ENCODE measurements at regions not wholly inside any gene's neighbourhood (a gene's known extent, or its start where the extent isn't known, plus 50 kb on each side); places are given as distances from the start of the nearest gene placed in this dataset.
"Not testable (repeated sequence)": the region's sequence is repeated elsewhere in the genome, so short reads cannot be mapped to it uniquely, and the experiment has no call there.

DNA sequence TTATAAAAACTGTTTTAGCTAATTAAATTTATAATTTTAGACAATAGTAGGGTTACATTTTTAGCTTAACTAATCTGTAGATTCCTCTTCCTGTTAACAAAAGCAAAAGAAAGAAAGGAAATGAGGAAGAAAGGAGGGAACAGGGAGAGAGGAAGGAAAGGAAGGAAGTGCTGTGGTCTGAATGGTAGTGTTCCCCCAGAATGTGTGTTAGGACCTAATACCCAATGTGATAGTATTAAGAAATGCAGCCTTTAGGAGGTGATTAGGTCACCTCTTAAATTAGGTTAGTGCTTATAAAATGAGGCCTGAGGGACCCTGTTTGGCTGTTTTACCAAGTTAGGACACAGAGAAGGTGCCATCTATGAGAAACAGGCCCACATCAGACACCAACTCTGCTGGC, 136.9 kb upstream of the SAMSN1 start:
- no peak for DNase-seq (ENCODE audit: low read depth, low spot score)
- Histone ChIP-seq H3K4me3 (no peak overlapping the region), H3K9me3 (ENCODE audit: low read depth, low read length) (no peaks in the 10 kb centered on the region), H3K9ac (ENCODE audit: insufficient read length) (no peak overlapping the region), H3K36me3 (ENCODE audit: insufficient read depth, low read length) (no peaks in the 10 kb centered on the region), H3K27ac (no peak overlapping the region)
- no peak for TF ChIP-seq POLR2AphosphoS5 (IDR thresholded peaks at IDR 0.05; ENCODE audit: borderline replicate concordance, low read depth, low read length)
- no peak for TF ChIP-seq EZH2 (IDR thresholded peaks at IDR 0.05)
- TF ChIP-seq FOXP2 (optimal IDR thresholded peaks at IDR 0.05; ENCODE audit: control extremely low read depth, extremely low read length, insufficient read depth) = no peak

DNA sequence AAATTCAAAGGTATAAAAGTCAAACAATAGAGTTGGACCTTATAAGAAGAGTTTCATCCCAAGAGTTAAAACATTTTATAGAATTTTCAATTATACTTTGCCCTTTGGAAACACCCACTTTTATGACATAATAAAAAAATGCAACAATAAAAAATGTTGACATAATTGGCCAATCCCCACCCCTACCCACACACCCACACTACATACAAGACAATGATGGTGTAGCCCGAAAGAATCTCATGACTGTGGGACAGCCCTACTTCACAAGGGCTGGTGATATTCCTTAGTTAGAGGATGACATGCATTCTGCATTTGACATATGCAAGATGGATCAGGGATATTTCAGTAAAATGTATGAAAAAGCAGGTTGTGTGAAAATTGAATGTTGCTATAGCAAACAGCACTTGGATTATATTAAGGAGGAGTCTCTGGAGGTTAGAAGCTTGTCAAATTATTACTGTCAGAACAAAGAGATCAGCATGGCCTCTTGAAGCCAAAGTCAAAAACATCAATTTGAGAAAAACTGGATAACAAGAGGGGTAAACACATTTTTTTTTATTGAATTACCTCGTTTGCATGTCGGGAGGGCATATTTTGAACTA, 133.0 kb upstream of the SAMSN1 start:
- H3K27ac ChIP-seq = no peak overlapping the region
- TF ChIP-seq FOXP2 (optimal IDR thresholded peaks at IDR 0.05; ENCODE audit: control extremely low read depth, extremely low read length, insufficient read depth) = no peak
- no peak for TF ChIP-seq EZH2 (IDR thresholded peaks at IDR 0.05)
- TF ChIP-seq POLR2AphosphoS5 (IDR thresholded peaks at IDR 0.05; ENCODE audit: borderline replicate concordance, low read depth, low read length) = no peak
- H3K36me3 ChIP-seq (ENCODE audit: insufficient read depth, low read length) = no peaks in the 10 kb centered on the region
- H3K4me3 ChIP-seq = no peak overlapping the region
- H3K9me3 ChIP-seq (ENCODE audit: low read depth, low read length) = no peaks in the 10 kb centered on the region
- DNase-seq (ENCODE audit: low read depth, low spot score) = no peak
- no peak overlapping the region for H3K9ac ChIP-seq (ENCODE audit: insufficient read length)

- Histone ChIP-seq H3K27ac (no peak overlapping the region), H3K4me3 (no peak overlapping the region), H3K9me3 (ENCODE audit: low read depth, low read length) (no peaks in the 10 kb centered on the region), H3K36me3 (ENCODE audit: insufficient read depth, low read length) (no peaks in the 10 kb centered on the region), H3K9ac (ENCODE audit: insufficient read length) (no peak overlapping the region)
- DNase-seq (ENCODE audit: low read depth, low spot score) = no peak
- TF ChIP-seq FOXP2 (optimal IDR thresholded peaks at IDR 0.05; ENCODE audit: control extremely low read depth, extremely low read length, insufficient read depth) = no peak
- no peak for TF ChIP-seq EZH2 (IDR thresholded peaks at IDR 0.05)
- TF ChIP-seq POLR2AphosphoS5 (IDR thresholded peaks at IDR 0.05; ENCODE audit: borderline replicate concordance, low read depth, low read length) = no peak
These were observed 131.6 kb upstream of the SAMSN1 start for GRCh38 chr21:14677639-14678179.

GRCh38 chr21:14677013-14677412, 130.9 kb upstream of the SAMSN1 start:
- no peak for DNase-seq (ENCODE audit: low read depth, low spot score)
- Histone ChIP-seq H3K9me3 (ENCODE audit: low read depth, low read length) (no peaks in the 10 kb centered on the region), H3K4me3 (no peak overlapping the region), H3K27ac (no peak overlapping the region), H3K9ac (ENCODE audit: insufficient read length) (no peak overlapping the region), H3K36me3 (ENCODE audit: insufficient read depth, low read length) (no peaks in the 10 kb centered on the region)
- TF ChIP-seq EZH2 (IDR thresholded peaks at IDR 0.05) (no peak), FOXP2 (optimal IDR thresholded peaks at IDR 0.05; ENCODE audit: control extremely low read depth, extremely low read length, insufficient read depth) (no peak), POLR2AphosphoS5 (IDR thresholded peaks at IDR 0.05; ENCODE audit: borderline replicate concordance, low read depth, low read length) (no peak)

GRCh38 chr21:14675774-14676530, 129.8 kb upstream of the SAMSN1 start:
- TF ChIP-seq POLR2AphosphoS5 (IDR thresholded peaks at IDR 0.05; ENCODE audit: borderline replicate concordance, low read depth, low read length) = no peak
- no peak for TF ChIP-seq EZH2 (IDR thresholded peaks at IDR 0.05)
- no peak for TF ChIP-seq FOXP2 (optimal IDR thresholded peaks at IDR 0.05; ENCODE audit: control extremely low read depth, extremely low read length, insufficient read depth)
- no peak overlapping the region for H3K4me3 ChIP-seq
- H3K9ac ChIP-seq (ENCODE audit: insufficient read length) = no peak overlapping the region
- H3K27ac ChIP-seq = no peak overlapping the region
- no peak for DNase-seq (ENCODE audit: low read depth, low spot score)
- H3K9me3 ChIP-seq (ENCODE audit: low read depth, low read length) = no peaks in the 10 kb centered on the region
- no peaks in the 10 kb centered on the region for H3K36me3 ChIP-seq (ENCODE audit: insufficient read depth, low read length)

DNA sequence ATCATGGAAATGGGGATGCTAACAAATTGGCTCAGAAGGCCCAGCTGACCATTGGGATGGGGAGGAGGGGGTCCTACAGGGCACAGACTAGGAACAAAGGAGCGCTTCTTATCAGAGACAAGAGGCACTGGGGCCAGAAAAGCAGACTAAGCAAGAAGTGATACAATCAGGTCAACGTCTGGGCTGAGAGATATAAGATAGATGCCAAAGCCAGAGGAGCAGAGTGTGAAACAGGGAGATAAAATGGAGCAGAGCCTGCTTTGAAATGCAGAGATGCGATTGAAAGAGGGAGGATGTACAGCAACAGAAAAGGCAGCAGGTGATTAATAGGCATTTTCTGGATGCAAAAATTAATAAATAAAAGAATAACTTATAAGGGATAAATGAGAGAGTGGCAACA, 127.5 kb upstream of the SAMSN1 start:
- Histone ChIP-seq H3K27ac (no peak overlapping the region), H3K9ac (ENCODE audit: insufficient read length) (no peak overlapping the region), H3K36me3 (ENCODE audit: insufficient read depth, low read length) (no peaks in the 10 kb centered on the region), H3K4me3 (no peak overlapping the region), H3K9me3 (ENCODE audit: low read depth, low read length) (no peaks in the 10 kb centered on the region)
- no peak for DNase-seq (ENCODE audit: low read depth, low spot score)
- no peak for TF ChIP-seq POLR2AphosphoS5 (IDR thresholded peaks at IDR 0.05; ENCODE audit: borderline replicate concordance, low read depth, low read length)
- no peak for TF ChIP-seq EZH2 (IDR thresholded peaks at IDR 0.05)
- TF ChIP-seq FOXP2 (optimal IDR thresholded peaks at IDR 0.05; ENCODE audit: control extremely low read depth, extremely low read length, insufficient read depth) = no peak

GRCh38 chr21:14672466-14672865, 126.4 kb upstream of the SAMSN1 start:
- no peak overlapping the region for H3K9ac ChIP-seq (ENCODE audit: insufficient read length)
- no peaks in the 10 kb centered on the region for H3K36me3 ChIP-seq (ENCODE audit: insufficient read depth, low read length)
- H3K9me3 ChIP-seq (ENCODE audit: low read depth, low read length) = no peaks in the 10 kb centered on the region
- no peak overlapping the region for H3K4me3 ChIP-seq
- no peak overlapping the region for H3K27ac ChIP-seq
- DNase-seq (ENCODE audit: low read depth, low spot score) = no peak
- TF ChIP-seq POLR2AphosphoS5 (IDR thresholded peaks at IDR 0.05; ENCODE audit: borderline replicate concordance, low read depth, low read length) (no peak), FOXP2 (optimal IDR thresholded peaks at IDR 0.05; ENCODE audit: control extremely low read depth, extremely low read length, insufficient read depth) (no peak), EZH2 (IDR thresholded peaks at IDR 0.05) (no peak)

- no peak overlapping the region for H3K4me3 ChIP-seq
- no peaks in the 10 kb centered on the region for H3K9me3 ChIP-seq (ENCODE audit: low read depth, low read length)
- no peak for DNase-seq (ENCODE audit: low read depth, low spot score)
- no peaks in the 10 kb centered on the region for H3K36me3 ChIP-seq (ENCODE audit: insufficient read depth, low read length)
- H3K27ac ChIP-seq = no peak overlapping the region
- no peak overlapping the region for H3K9ac ChIP-seq (ENCODE audit: insufficient read length)
- TF ChIP-seq FOXP2 (optimal IDR thresholded peaks at IDR 0.05; ENCODE audit: control extremely low read depth, extremely low read length, insufficient read depth) (no peak), EZH2 (IDR thresholded peaks at IDR 0.05) (no peak), POLR2AphosphoS5 (IDR thresholded peaks at IDR 0.05; ENCODE audit: borderline replicate concordance, low read depth, low read length) (no peak)
These were observed 124.3 kb upstream of the SAMSN1 start for GRCh38 chr21:14670409-14670808.

GRCh38 chr21:14669092-14669491, 123.0 kb upstream of the SAMSN1 start:
- H3K27ac ChIP-seq; DNase-seq (ENCODE audit: low read depth, low spot score); H3K9me3 ChIP-seq (ENCODE audit: low read depth, low read length); H3K9ac ChIP-seq (ENCODE audit: insufficient read length); H3K36me3 ChIP-seq (ENCODE audit: insufficient read depth, low read length); H3K4me3 ChIP-seq: not testable (repeated sequence)
